HepG2 (cell line): ENCODE measurements at regions not wholly inside any gene's neighbourhood (a gene's known extent, or its start where the extent isn't known, plus 50 kb on each side); places are given as distances from the start of the nearest gene placed in this dataset.
A peak's percentile ranks its signal among the peaks of the same experiment; 100 is the strongest.

Source experiments
- E2F5 ChIP-seq: sonication (generic); formaldehyde crosslinking; conservative IDR thresholded peaks from 2 replicates; pipeline ENCODE4 v1.4.0; 2020; ENCODE audit warnings: missing genetic modification reagents
- FOXA3 ChIP-seq: IDR thresholded peaks from 2 replicates; pipeline ENCODE4 v1.6.1; 2016; ENCODE audit warnings: missing genetic modification reagents, missing compliant biosample characterization
- FOXC1 ChIP-seq: sonication (generic); formaldehyde crosslinking; IDR thresholded peaks from 2 replicates; pipeline ENCODE4 v1.8.0; 2022; ENCODE audit warnings: mild to moderate bottlenecking, missing genetic modification reagents, borderline replicate concordance
- FOXP1 ChIP-seq, 2 experiments: fragments of 450-650 bp in 1 of 2; IDR thresholded peaks; 2 replicates each; pipeline ENCODE4 v1.6.1; 2017 to 2018; ENCODE audit warnings: antibody characterized with exemption in 1 of 2
- IRF1 ChIP-seq: sonication (generic); formaldehyde crosslinking; IDR thresholded peaks from 2 replicates; pipeline ENCODE4 v1.4.0; 2020; ENCODE audit warnings: low read depth, mild to moderate bottlenecking, missing genetic modification reagents
- MED13 ChIP-seq: sonication (generic); formaldehyde crosslinking; IDR thresholded peaks from 2 replicates; pipeline ENCODE4 v1.5.0; 2020; ENCODE audit warnings: missing genetic modification reagents
- SOX6 ChIP-seq, 2 experiments: fragments of 450-650 bp in 1 of 2; sonication (generic) in 1 of 2; formaldehyde crosslinking in 1 of 2; IDR thresholded peaks; 2 replicates each; pipeline versions ENCODE4 v1.4.0 to v1.6.1; 2017 to 2020; ENCODE audit warnings: antibody characterized with exemption in 1 of 2, mild to moderate bottlenecking in 1 of 2, missing genetic modification reagents in 1 of 2
- SRSF1 ChIP-seq: fragments of 200-400 bp; formaldehyde crosslinking; optimal IDR thresholded peaks from 2 replicates; pipeline ENCODE3; 2017; ENCODE audit warnings: mild to moderate bottlenecking, low read depth, low read length, moderate library complexity
- ZMYM2 ChIP-seq: sonication (generic); formaldehyde crosslinking; IDR thresholded peaks from 2 replicates; pipeline ENCODE4 v1.8.0; 2022; ENCODE audit warnings: mild to moderate bottlenecking, missing genetic modification reagents
- ZNF225 ChIP-seq: sonication (generic); formaldehyde crosslinking; IDR thresholded peaks from 2 replicates; pipeline ENCODE4 v1.4.0; 2020; ENCODE audit warnings: mild to moderate bottlenecking, missing genetic modification reagents
- ZNF780A ChIP-seq: sonication (generic); formaldehyde crosslinking; IDR thresholded peaks from 2 replicates; pipeline ENCODE4 v1.8.0; 2022; ENCODE audit warnings: mild to moderate bottlenecking, missing genetic modification reagents, moderate library complexity
- ZNF83 ChIP-seq: sonication (generic); formaldehyde crosslinking; IDR thresholded peaks from 2 replicates; pipeline ENCODE4 v1.4.0; 2020; ENCODE audit warnings: missing genetic modification reagents, mild to moderate bottlenecking, borderline replicate concordance
- TF ChIP-seq, protein P1 (sequence below): sonication (generic); formaldehyde crosslinking; IDR thresholded peaks from 2 replicates; pipeline ENCODE4 v1.4.0; 2020; ENCODE audit warnings: missing genetic modification reagents, borderline replicate concordance
- TF ChIP-seq, protein P2 (sequence below): sonication (generic); formaldehyde crosslinking; IDR thresholded peaks from 2 replicates; pipeline ENCODE4 v1.5.0; 2020; ENCODE audit warnings: missing genetic modification reagents
- TF ChIP-seq, protein P3 (sequence below): sonication (generic); formaldehyde crosslinking; IDR thresholded peaks from 2 replicates; pipeline ENCODE4 v1.4.0; 2020; ENCODE audit warnings: missing genetic modification reagents

GRCh38 chr7:85765698-85766298 lies 578.9 kb upstream of the SEMA3D start (continued):
- TF ChIP-seq, protein P1, sequence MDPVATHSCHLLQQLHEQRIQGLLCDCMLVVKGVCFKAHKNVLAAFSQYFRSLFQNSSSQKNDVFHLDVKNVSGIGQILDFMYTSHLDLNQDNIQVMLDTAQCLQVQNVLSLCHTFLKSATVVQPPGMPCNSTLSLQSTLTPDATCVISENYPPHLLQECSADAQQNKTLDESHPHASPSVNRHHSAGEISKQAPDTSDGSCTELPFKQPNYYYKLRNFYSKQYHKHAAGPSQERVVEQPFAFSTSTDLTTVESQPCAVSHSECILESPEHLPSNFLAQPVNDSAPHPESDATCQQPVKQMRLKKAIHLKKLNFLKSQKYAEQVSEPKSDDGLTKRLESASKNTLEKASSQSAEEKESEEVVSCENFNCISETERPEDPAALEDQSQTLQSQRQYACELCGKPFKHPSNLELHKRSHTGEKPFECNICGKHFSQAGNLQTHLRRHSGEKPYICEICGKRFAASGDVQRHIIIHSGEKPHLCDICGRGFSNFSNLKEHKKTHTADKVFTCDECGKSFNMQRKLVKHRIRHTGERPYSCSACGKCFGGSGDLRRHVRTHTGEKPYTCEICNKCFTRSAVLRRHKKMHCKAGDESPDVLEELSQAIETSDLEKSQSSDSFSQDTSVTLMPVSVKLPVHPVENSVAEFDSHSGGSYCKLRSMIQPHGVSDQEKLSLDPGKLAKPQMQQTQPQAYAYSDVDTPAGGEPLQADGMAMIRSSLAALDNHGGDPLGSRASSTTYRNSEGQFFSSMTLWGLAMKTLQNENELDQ (CRISPR knock-in tag), result no peak
- TF ChIP-seq ZNF225 (CRISPR knock-in tag) (no peak), ZNF780A (no peak), FOXA3 (no peak), SRSF1 (no peak), ZNF83 (CRISPR knock-in tag) (no peak), MED13 (CRISPR knock-in tag) (no peak), E2F5 (CRISPR knock-in tag) (no peak), FOXC1 (no peak), IRF1 (no peak), SOX6 (IDR thresholded peaks at IDR 0.05) (no peak), SOX6 (CRISPR knock-in tag; IDR thresholded peaks at IDR 0.05) (peak; percentile 51; the same call in 1 of the 2 replicates), ZMYM2 (CRISPR knock-in tag) (no peak), FOXP1 (IDR thresholded peaks at IDR 0.05) (no peak), FOXP1 (CRISPR knock-in tag; IDR thresholded peaks at IDR 0.05) (peak; percentile 73)
- TF ChIP-seq, protein P2, sequence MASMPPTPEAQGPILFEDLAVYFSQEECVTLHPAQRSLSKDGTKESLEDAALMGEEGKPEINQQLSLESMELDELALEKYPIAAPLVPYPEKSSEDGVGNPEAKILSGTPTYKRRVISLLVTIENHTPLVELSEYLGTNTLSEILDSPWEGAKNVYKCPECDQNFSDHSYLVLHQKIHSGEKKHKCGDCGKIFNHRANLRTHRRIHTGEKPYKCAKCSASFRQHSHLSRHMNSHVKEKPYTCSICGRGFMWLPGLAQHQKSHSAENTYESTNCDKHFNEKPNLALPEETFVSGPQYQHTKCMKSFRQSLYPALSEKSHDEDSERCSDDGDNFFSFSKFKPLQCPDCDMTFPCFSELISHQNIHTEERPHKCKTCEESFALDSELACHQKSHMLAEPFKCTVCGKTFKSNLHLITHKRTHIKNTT (CRISPR knock-in tag), result no peak
- TF ChIP-seq, protein P3, sequence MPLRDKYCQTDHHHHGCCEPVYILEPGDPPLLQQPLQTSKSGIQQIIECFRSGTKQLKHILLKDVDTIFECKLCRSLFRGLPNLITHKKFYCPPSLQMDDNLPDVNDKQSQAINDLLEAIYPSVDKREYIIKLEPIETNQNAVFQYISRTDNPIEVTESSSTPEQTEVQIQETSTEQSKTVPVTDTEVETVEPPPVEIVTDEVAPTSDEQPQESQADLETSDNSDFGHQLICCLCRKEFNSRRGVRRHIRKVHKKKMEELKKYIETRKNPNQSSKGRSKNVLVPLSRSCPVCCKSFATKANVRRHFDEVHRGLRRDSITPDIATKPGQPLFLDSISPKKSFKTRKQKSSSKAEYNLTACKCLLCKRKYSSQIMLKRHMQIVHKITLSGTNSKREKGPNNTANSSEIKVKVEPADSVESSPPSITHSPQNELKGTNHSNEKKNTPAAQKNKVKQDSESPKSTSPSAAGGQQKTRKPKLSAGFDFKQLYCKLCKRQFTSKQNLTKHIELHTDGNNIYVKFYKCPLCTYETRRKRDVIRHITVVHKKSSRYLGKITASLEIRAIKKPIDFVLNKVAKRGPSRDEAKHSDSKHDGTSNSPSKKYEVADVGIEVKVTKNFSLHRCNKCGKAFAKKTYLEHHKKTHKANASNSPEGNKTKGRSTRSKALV (CRISPR knock-in tag), result no peak
